A673 (cell line): ENCODE measurements at regions not wholly inside any gene's neighbourhood (a gene's known extent, or its start where the extent isn't known, plus 50 kb on each side); places are given as distances from the start of the nearest gene placed in this dataset.

Experiments
- BruUV-seq: library from RNA; stranded (reverse); fragments of 400-500 nt; replicated peaks from 2 replicates; lab custom pipeline; 2021; lab: Mats Ljungman, UMichigan
- CTCF ChIA-PET: fragments of 300-600 bp; sonication (Branson Sonifier 250); formaldehyde crosslinking; loops from one replicate; lab custom pipeline; 2022; ENCODE audit warnings: antibody characterized with exemption; lab: Charles Lee
- POLR2A ChIA-PET: fragments of 300-600 bp; sonication (Branson Sonifier 250); formaldehyde crosslinking; loops from one replicate; lab custom pipeline; 2022; ENCODE audit warnings: antibody characterized with exemption; ENCODE audit not compliant: low non-redundant PET; lab: Charles Lee
- DNase-seq: peaks from one replicate; pipeline ENCODE4 v3.0.0-alpha.2; 2015; ENCODE audit warnings: low spot score
- H3K27ac ChIP-seq: fragments of 200-600 bp; sonication (generic); 2 replicates; pipeline ENCODE4 v1.5.1; 2016; ENCODE audit warnings: mixed run types, low read depth, mild to moderate bottlenecking, mixed read lengths, antibody characterized with exemption, low read length; ENCODE audit not compliant: poor library complexity, severe bottlenecking
- H3K27me3 ChIP-seq: fragments of 200-600 bp; sonication (generic); replicated peaks from 2 replicates; pipeline ENCODE4 v1.6.1; 2017; ENCODE audit warnings: mixed run types, low read depth, mild to moderate bottlenecking, mixed read lengths, antibody characterized with exemption, low read length; ENCODE audit not compliant: insufficient read depth, poor library complexity
- H3K36me3 ChIP-seq: fragments of 200-600 bp; sonication (generic); 2 replicates; pipeline ENCODE4 v1.6.1; 2016; ENCODE audit warnings: mixed run types, mild to moderate bottlenecking, mixed read lengths, antibody characterized with exemption, low read length; ENCODE audit not compliant: insufficient read depth, poor library complexity, severe bottlenecking
- H3K4me1 ChIP-seq: fragments of 200-600 bp; sonication (generic); 2 replicates; pipeline ENCODE4 v1.6.1; 2017; ENCODE audit warnings: mixed run types, mild to moderate bottlenecking, mixed read lengths, antibody characterized with exemption, low read length; ENCODE audit not compliant: insufficient read depth, poor library complexity, severe bottlenecking
- H3K4me3 ChIP-seq: fragments of 200-600 bp; sonication (generic); 2 replicates; pipeline ENCODE4 v1.5.1; 2016; ENCODE audit warnings: low read depth, mixed run types, mild to moderate bottlenecking, mixed read lengths, low read length; ENCODE audit not compliant: poor library complexity, severe bottlenecking
- H3K9me3 ChIP-seq: fragments of 200-600 bp; sonication (generic); 2 replicates; pipeline ENCODE4 v1.6.1; 2016; ENCODE audit warnings: mixed run types, low read depth, mild to moderate bottlenecking, mixed read lengths, antibody characterized with exemption, low read length; ENCODE audit not compliant: poor library complexity, severe bottlenecking
- CTCF ChIP-seq: fragments of 300-800, 200-600 bp; sonication (generic); conservative IDR thresholded peaks from 2 replicates; pipeline ENCODE4 v1.5.1; 2017; ENCODE audit warnings: low read depth, mild to moderate bottlenecking, antibody characterized with exemption, low read length, moderate library complexity, mixed read lengths
- EZH2 ChIP-seq: fragments of 200-600 bp; sonication (generic); IDR thresholded peaks from 2 replicates; pipeline ENCODE4 v1.6.1; 2017; ENCODE audit warnings: borderline replicate concordance, low read depth, mild to moderate bottlenecking, mixed read lengths, antibody characterized with exemption, low read length; ENCODE audit not compliant: poor library complexity, severe bottlenecking
- intact Hi-C: fragments of 100-400 bp; cut with micrococcal nuclease; formaldehyde crosslinking; loops from one replicate; pipeline ENCODE4 v1.10.0; 2022; ENCODE audit not compliant: unreplicated experiment

GRCh38 chr4:10196191-10196590 is 79.6 kb upstream of the WDR1 start:
- intact Hi-C loops = no loop called here
- ChIA-PET POLR2A (no interaction called here), CTCF (no interaction called here)
- TF ChIP-seq EZH2 (no peak), CTCF (no peak)
- H3K4me1 ChIP-seq = no peaks in the 10 kb centered on the region
- BruUV-seq = no TSS peak
- no peaks in the 10 kb centered on the region for H3K27me3 ChIP-seq
- no peaks in the 10 kb centered on the region for H3K9me3 ChIP-seq
- no peak for DNase-seq
- no peak overlapping the region for H3K4me3 ChIP-seq
- H3K27ac ChIP-seq = no peak overlapping the region
- H3K36me3 ChIP-seq = no peaks in the 10 kb centered on the region

DNA sequence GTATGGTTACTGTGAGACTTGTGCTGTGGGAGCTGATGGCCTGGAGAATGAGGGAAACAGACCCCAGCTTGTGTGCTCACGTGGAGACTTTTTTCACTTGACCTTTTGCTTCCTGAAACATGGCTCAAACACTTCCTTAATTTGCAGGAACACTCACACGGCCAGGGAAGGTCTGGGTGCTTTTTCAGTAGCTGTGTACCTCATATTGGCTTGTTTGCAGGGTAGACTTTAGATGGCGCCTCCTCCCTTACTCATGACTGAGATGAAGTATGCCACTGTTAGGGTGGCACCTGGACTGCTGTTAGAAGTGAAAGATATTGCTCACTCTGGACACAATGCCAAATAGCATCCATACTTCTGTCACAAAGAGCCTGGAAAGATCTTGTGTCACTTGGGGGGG is 75.7 kb upstream of the WDR1 start:
- no TSS peak for BruUV-seq

GRCh38 chr4:10188400-10189004 is 71.9 kb upstream of the WDR1 start:
- BruUV-seq = no TSS peak
- Histone ChIP-seq H3K27ac (no peak overlapping the region), H3K27me3 (no peaks in the 10 kb centered on the region), H3K4me3 (no peak overlapping the region), H3K4me1 (no peaks in the 10 kb centered on the region), H3K36me3 (no peaks in the 10 kb centered on the region), H3K9me3 (no peaks in the 10 kb centered on the region)
- TF ChIP-seq CTCF = no peak
- no peak for TF ChIP-seq EZH2
- POLR2A ChIA-PET = no interaction called here
- CTCF ChIA-PET = no interaction called here
- no peak for DNase-seq
- intact Hi-C loops = no loop called here

More for the DNA sequence above, 75.7 kb upstream of the WDR1 start:
- Histone ChIP-seq H3K27me3 (no peaks in the 10 kb centered on the region), H3K4me3 (no peak overlapping the region), H3K27ac (no peak overlapping the region), H3K4me1 (no peaks in the 10 kb centered on the region), H3K9me3 (no peaks in the 10 kb centered on the region), H3K36me3 (no peaks in the 10 kb centered on the region)
- CTCF ChIA-PET = no interaction called here
- TF ChIP-seq CTCF (no peak), EZH2 (no peak)
- POLR2A ChIA-PET = no interaction called here
- intact Hi-C loops = no loop called here
- no peak for DNase-seq
